GM19035 (cell line): ENCODE measurements at regions not wholly inside any gene's neighbourhood (a gene's known extent, or its start where the extent isn't known, plus 50 kb on each side); places are given as distances from the start of the nearest gene placed in this dataset.
"Not testable (repeated sequence)": the region's sequence is repeated elsewhere in the genome, so short reads cannot be mapped to it uniquely, and the experiment has no call there.

Experiments used
- ATAC-seq: cut with Tn5 transposase; IDR thresholded peaks from one replicate; pipeline ENCODE4 v1.9.1; 2021; ENCODE audit not compliant: unreplicated experiment

GRCh38 chr4:133379681-133380438 lies 230.8 kb downstream of the PCDH10 start:
- ATAC-seq = no peak

DNA sequence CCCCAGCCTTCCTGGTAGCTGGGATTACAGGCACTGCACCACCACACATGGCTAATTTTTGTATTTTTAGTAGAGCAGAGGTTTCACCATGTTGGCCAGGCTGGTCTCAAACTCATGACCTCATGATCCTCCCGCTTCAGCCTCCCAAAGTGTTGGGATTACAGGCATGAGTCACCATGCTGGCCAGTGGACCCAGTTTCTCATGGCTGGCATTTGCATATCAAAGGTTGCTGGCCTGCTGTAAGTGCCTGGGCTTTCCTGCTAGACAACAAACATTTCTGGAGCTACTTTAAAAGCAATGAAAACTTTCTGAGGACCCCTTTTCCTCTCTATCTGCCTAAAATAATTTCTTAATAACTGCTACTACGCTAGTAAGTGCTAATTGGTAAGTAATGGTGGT lies 228.2 kb downstream of the PCDH10 start:
- no peak for ATAC-seq

DNA sequence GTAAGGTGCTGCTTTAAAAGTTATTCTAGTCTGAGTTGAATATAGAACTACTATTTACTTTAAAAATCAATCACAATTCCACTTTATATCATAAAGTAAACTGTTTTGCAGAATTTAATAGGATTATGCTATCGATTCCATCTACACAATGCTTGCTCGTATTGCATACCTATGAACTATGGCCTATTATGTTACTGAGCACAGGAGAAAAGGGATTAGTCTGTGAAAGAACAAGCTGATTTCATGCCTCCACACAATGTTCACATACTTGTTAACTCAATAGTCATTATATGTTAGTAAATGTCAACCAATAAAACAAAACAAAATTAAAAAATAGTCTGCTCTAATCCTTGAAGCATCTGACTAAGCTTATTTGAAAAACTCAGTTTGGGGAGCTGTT lies 223.6 kb downstream of the PCDH10 start:
- no peak for ATAC-seq

- ATAC-seq = no peak
These were observed 206.5 kb downstream of the PCDH10 start for GRCh38 chr4:133355633-133356032.

- no peak for ATAC-seq
These were observed 198.3 kb downstream of the PCDH10 start for GRCh38 chr4:133347409-133347808.

GRCh38 chr4:133324491-133324890 lies 175.4 kb downstream of the PCDH10 start:
- no peak for ATAC-seq

- ATAC-seq = no peak
These were observed 174.6 kb downstream of the PCDH10 start for GRCh38 chr4:133323670-133324069.

DNA sequence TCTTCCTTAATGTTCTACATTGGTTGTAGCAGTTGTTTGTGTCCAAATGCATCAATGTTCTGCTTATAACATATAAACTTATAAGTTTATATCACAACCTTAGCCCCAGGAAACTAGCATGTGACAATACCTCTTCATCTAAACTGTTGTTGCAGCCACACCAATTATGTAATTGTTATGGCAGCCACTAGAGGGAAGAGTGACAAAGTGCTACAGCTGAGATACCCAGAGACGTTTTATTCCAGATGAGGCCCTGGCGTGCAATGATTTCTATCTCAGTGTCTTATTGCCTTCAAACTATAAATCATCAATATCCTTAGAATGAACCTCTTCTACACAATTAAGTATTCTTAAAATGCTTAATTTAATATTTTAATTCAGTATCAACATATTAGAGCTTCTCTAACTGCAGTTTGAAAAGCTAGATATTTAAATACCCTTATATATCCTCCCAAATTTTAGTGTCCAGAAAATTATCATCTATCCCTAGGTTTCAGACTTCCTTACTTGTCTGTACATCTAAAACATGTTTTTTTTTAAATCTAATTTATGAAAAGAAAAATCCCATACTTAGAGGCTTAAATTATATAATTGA lies 171.6 kb downstream of the PCDH10 start:
- peak; percentile 66 for ATAC-seq

DNA sequence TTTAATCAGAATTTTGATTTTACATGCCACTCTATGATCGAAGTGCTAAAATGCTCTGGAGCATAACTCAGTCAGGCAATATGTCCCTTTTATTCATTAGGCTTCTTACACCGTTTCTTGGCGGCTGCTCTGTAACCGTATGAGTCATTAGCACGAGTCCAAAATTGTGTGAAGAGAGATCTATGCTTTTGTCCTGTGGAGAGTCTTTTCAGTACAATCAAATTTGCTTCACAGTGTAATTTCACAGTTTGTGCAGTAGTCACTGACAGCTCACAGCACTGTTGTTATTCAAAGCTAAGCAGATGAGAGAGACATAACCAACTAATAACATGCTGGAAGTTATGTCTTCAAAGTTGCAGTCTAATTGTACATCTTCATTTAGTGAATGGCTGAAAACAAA lies 167.8 kb downstream of the PCDH10 start:
- no peak for ATAC-seq

DNA sequence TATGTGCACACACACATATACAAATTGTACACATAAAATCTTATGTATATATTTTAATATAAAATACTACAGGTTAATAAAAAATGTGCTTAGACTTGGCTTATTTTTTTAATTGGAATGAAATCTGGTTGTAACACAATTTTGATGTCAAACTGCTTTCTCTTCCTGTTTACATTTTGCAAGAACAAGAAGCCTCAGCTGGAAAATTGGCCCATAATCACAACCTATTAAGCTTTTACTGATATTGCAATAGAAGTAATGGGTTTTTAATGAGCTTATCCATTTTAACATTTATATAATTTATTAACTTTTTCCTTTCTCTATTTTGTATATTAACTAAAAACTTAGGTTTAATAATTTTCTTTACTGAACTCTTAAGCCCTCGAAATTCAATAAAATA lies 165.9 kb downstream of the PCDH10 start:
- ATAC-seq = no peak

GRCh38 chr4:133287396-133287795 lies 138.3 kb downstream of the PCDH10 start:
- no peak for ATAC-seq

GRCh38 chr4:133278591-133278990 lies 129.5 kb downstream of the PCDH10 start:
- ATAC-seq = no peak

- not testable (repeated sequence) for ATAC-seq
These were observed 128.8 kb downstream of the PCDH10 start for GRCh38 chr4:133277940-133278339.

- ATAC-seq = no peak
These were observed 126.2 kb downstream of the PCDH10 start for GRCh38 chr4:133275246-133275645.

- ATAC-seq = no peak
These were observed 124.3 kb downstream of the PCDH10 start for GRCh38 chr4:133273401-133273800.

GRCh38 chr4:133270021-133270570 lies 121.0 kb downstream of the PCDH10 start:
- no peak for ATAC-seq

GRCh38 chr4:133268205-133268604 lies 119.1 kb downstream of the PCDH10 start:
- ATAC-seq = no peak

- ATAC-seq = not testable (repeated sequence)
These were observed 118.4 kb downstream of the PCDH10 start for GRCh38 chr4:133267506-133267905.

DNA sequence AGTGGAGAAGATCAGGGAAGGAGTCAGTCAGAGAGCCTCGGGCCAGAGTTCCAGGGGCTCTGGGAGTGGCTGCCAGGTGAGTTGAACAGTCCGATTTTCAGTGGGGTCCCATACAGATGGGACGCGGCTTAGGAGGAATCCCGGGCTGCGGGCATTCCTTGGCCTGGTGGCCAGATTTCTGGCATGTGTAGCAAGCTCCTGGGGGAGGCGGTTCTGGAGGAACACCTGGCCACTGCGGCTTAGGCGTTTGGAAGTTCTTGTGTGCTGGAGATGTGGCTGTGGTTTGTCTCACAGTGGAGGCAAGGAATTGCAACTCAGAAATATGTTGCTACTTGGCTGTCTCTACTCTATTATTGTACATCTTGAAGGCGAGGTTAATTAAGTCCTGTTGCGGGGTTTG lies 117.9 kb downstream of the PCDH10 start:
- not testable (repeated sequence) for ATAC-seq

DNA sequence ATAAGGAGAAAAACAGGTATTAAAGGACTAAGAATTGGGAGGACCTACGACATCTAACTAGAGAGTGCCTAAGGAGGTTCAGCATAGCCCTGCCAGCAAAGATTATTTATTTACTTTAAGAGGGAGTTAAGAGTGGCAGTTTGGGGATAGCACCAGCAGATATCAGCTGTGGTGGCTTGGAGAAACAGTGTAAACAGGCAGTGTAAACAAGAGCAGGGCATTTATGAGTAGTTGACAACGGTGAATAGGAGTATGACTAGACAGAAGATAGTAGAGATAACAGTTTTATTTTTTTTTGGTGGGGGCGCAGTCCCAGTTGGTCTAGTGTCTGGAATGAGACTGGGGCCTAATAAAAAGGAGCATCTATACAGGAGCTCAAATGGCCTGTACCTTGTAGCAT lies 115.2 kb downstream of the PCDH10 start:
- not testable (repeated sequence) for ATAC-seq

GRCh38 chr4:133263104-133263503 lies 114.0 kb downstream of the PCDH10 start:
- no peak for ATAC-seq

DNA sequence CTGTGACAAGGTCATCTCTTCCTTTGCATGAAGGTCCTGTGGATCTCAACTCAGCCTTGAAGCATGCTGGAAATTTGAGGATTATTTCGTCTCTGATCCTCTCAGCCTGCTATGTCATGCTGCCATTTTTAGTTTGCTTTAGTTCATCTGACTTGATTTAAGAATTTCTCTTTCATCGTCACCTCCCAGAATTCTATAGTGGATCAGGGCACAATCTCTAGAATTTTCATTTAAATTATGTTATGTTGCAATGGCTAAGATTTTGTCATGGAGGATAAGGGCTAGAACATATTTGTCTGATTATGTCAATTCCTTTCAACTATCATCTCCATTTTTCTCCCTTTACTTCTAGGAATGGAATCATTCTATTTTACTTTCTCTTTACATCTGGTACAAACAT lies 98.8 kb downstream of the PCDH10 start:
- no peak for ATAC-seq
